HEK293T (cell line): ENCODE measurements at regions not wholly inside any gene's neighbourhood (a gene's known extent, or its start where the extent isn't known, plus 50 kb on each side); places are given as distances from the start of the nearest gene placed in this dataset.

ENCODE experiments used
- CTCF ChIA-PET: fragments of 350-600 bp; formaldehyde crosslinking; extraction: SDS; loops from one replicate; lab custom pipeline; 2021; ENCODE audit warnings: antibody characterized with exemption, inconsistent platforms; lab: Yijun Ruan, JAX
- POLR2A ChIA-PET: fragments of 350-600 bp; formaldehyde crosslinking; extraction: SDS; loops from one replicate; lab custom pipeline; 2020; ENCODE audit warnings: antibody characterized with exemption, inconsistent platforms; lab: Yijun Ruan, JAX
- DNase-seq: peaks from one replicate; pipeline ENCODE4 v3.0.0; 2012; ENCODE audit warnings: mixed read lengths; ENCODE audit errors: extremely low spot score
- ARNT ChIP-seq: fragments of 450-650 bp; IDR thresholded peaks from 2 replicates; pipeline ENCODE4 v1.6.1; 2017; ENCODE audit warnings: mild to moderate bottlenecking
- BHLHE40 ChIP-seq: fragments of 450-650 bp; IDR thresholded peaks from 2 replicates; pipeline ENCODE4 v1.6.1; 2016; ENCODE audit warnings: mild to moderate bottlenecking, moderate library complexity, borderline replicate concordance
- CTBP1 ChIP-seq: fragments of 450-650 bp; IDR thresholded peaks from 2 replicates; pipeline ENCODE4 v1.6.1; 2016; ENCODE audit warnings: borderline replicate concordance
- ELF4 ChIP-seq: fragments of 450-650 bp; IDR thresholded peaks from 2 replicates; pipeline ENCODE4 v1.6.1; 2017; ENCODE audit warnings: antibody characterized with exemption
- FOXA1 ChIP-seq: fragments of 450-650 bp; IDR thresholded peaks from 2 replicates; pipeline ENCODE4 v1.6.1; 2016; ENCODE audit warnings: mild to moderate bottlenecking
- FOXK2 ChIP-seq: fragments of 450-650 bp; IDR thresholded peaks from 2 replicates; pipeline ENCODE4 v1.6.1; 2016; ENCODE audit warnings: mild to moderate bottlenecking
- FOXM1 ChIP-seq: fragments of 450-650 bp; IDR thresholded peaks from 2 replicates; pipeline ENCODE4 v1.6.1; 2017; ENCODE audit warnings: mild to moderate bottlenecking, borderline replicate concordance
- HDGF ChIP-seq: fragments of 450-650 bp; IDR thresholded peaks from 2 replicates; pipeline ENCODE4 v1.6.1; 2017; ENCODE audit warnings: antibody characterized with exemption, borderline replicate concordance
- L3MBTL2 ChIP-seq: fragments of 450-650 bp; conservative IDR thresholded peaks from 2 replicates; pipeline ENCODE4 v1.6.1; 2016; ENCODE audit warnings: mild to moderate bottlenecking
- LEF1 ChIP-seq: fragments of 450-650 bp; IDR thresholded peaks from 2 replicates; pipeline ENCODE4 v1.6.1; 2017; ENCODE audit warnings: mild to moderate bottlenecking, borderline replicate concordance
- NFRKB ChIP-seq: fragments of 450-650 bp; IDR thresholded peaks from 2 replicates; pipeline ENCODE4 v1.6.1; 2016; ENCODE audit warnings: mild to moderate bottlenecking, moderate library complexity
- PKNOX1 ChIP-seq: fragments of 450-650 bp; IDR thresholded peaks from 2 replicates; pipeline ENCODE4 v1.6.1; 2016
- SP1 ChIP-seq: fragments of 450-650 bp; IDR thresholded peaks from 2 replicates; pipeline ENCODE4 v1.6.1; 2017
- SUZ12 ChIP-seq: fragments of 450-650 bp; IDR thresholded peaks from 2 replicates; pipeline ENCODE4 v1.6.1; 2016; ENCODE audit warnings: mild to moderate bottlenecking
- TARDBP ChIP-seq: fragments of 450-650 bp; IDR thresholded peaks from 2 replicates; pipeline ENCODE4 v1.6.1; 2016
- ZNF384 ChIP-seq: fragments of 450-650 bp; IDR thresholded peaks from 2 replicates; pipeline ENCODE4 v1.6.1; 2016

- POLR2A ChIA-PET, result no interaction called here
- TF ChIP-seq HDGF (no peak), SUZ12 (no peak), BHLHE40 (no peak), PKNOX1 (no peak), FOXK2 (no peak), ZNF384 (no peak), FOXM1 (no peak), FOXA1 (no peak), L3MBTL2 (no peak), NFRKB (no peak), CTBP1 (no peak), SP1 (no peak), LEF1 (no peak), ELF4 (no peak), ARNT (no peak), TARDBP (no peak)
- CTCF ChIA-PET, result no interaction called here
- no peak for DNase-seq
Observed at GRCh38 chr7:63008366-63008765, 990.3 kb upstream of the ZNF722 start.

- TF ChIP-seq SP1, result no peak
- TF ChIP-seq ARNT, result no peak
- no peak for TF ChIP-seq ZNF384
- no peak for TF ChIP-seq SUZ12
- no peak for TF ChIP-seq FOXA1
- no peak for TF ChIP-seq LEF1
- TF ChIP-seq FOXK2, result no peak
- POLR2A ChIA-PET, result no interaction called here
- CTCF ChIA-PET, result no interaction called here
- DNase-seq, result no peak
Observed at GRCh38 chr7:63009771-63010170, 988.9 kb upstream of the ZNF722 start.

DNA sequence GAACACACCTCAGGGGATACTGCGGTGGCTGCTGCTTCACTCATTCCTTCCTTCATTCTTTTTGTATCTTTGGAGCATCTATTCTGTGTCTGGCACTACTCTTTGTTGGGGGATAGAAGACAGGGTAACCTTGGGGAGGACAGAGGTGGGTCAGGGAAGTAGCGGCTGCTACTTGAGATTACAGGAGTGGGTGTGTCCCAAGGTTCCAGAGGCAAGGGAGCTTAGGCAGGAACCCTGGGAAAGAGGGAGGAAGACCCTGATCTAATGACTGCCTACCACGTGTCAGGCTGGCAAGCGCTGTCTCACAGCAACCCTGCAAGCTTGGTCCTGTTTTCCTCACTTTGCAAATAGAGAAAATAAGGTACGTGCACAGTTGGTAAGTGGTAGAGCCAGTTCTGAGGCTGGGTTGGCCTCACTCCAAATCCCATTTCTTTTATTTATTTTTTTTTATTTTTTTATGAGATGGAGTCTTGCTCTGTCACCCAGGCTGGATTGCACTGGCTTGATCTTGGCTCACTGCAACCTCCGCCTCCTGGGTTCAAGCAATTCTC, 985.9 kb upstream of the ZNF722 start:
- TF ChIP-seq ARNT (no peak), PKNOX1 (no peak), SUZ12 (no peak), NFRKB (no peak), ZNF384 (no peak)
- CTCF ChIA-PET, result no interaction called here
- no peak for DNase-seq
- POLR2A ChIA-PET, result no interaction called here

- POLR2A ChIA-PET, result no interaction called here
- CTCF ChIA-PET, result no interaction called here
Observed at GRCh38 chr7:63014792-63015191, 983.9 kb upstream of the ZNF722 start.

GRCh38 chr7:63023182-63023787, 975.4 kb upstream of the ZNF722 start:
- ChIA-PET POLR2A (no interaction called here), CTCF (no interaction called here)

More at GRCh38 chr7:63014792-63015191, 983.9 kb upstream of the ZNF722 start:
- no peak for TF ChIP-seq ELF4
- TF ChIP-seq FOXM1, result no peak
- TF ChIP-seq L3MBTL2, result no peak
- TF ChIP-seq FOXK2, result no peak
- TF ChIP-seq LEF1, result no peak
- TF ChIP-seq NFRKB, result no peak
- no peak for TF ChIP-seq ZNF384
- TF ChIP-seq FOXA1, result no peak
- TF ChIP-seq TARDBP, result no peak
- TF ChIP-seq ARNT, result no peak
- DNase-seq, result no peak

DNA sequence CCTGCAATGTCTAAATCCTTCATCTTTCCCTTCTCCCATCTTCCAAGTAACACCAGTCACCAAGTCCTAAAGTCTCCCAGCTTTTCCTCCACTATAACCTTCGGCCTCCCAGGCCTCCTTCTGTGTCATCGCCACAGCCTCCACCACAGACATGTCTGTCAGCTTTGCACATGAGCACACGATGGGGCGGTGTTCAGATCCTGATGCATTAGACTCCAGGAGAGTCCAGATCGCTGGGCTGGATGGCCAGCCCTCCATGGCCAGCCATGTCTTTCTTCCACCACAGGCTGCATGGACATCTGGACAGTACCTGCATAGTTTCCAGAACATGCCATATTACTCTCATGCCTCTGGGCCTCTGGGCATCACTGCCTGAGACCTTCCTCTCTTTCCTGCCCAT, 974.2 kb upstream of the ZNF722 start:
- CTCF ChIA-PET, result no interaction called here
- POLR2A ChIA-PET, result no interaction called here
- TF ChIP-seq TARDBP (no peak), FOXM1 (no peak), BHLHE40 (no peak), PKNOX1 (no peak), SUZ12 (no peak), LEF1 (no peak), CTBP1 (no peak), ZNF384 (no peak), ELF4 (no peak), L3MBTL2 (no peak), NFRKB (no peak), ARNT (no peak), SP1 (no peak), HDGF (no peak), FOXA1 (no peak), FOXK2 (no peak)
- no peak for DNase-seq

More at GRCh38 chr7:63023182-63023787, 975.4 kb upstream of the ZNF722 start:
- TF ChIP-seq ZNF384, result no peak
- no peak for TF ChIP-seq TARDBP
- no peak for TF ChIP-seq SP1
- no peak for TF ChIP-seq L3MBTL2
- TF ChIP-seq ELF4, result no peak
- no peak for TF ChIP-seq ARNT
- no peak for TF ChIP-seq FOXA1
- TF ChIP-seq LEF1, result no peak
- DNase-seq, result no peak
